GM18520 (cell line): ENCODE measurements at regions not wholly inside any gene's neighbourhood (a gene's known extent, or its start where the extent isn't known, plus 50 kb on each side); places are given as distances from the start of the nearest gene placed in this dataset.
A peak's percentile ranks its signal among the peaks of the same experiment; 100 is the strongest.
"Not testable (repeated sequence)": the region's sequence is repeated elsewhere in the genome, so short reads cannot be mapped to it uniquely, and the experiment has no call there.

Experiments used
- ATAC-seq: cut with Tn5 transposase; IDR thresholded peaks from one replicate; pipeline ENCODE4 v1.9.1; 2021; ENCODE audit not compliant: unreplicated experiment

GRCh38 chr5:12910641-12911040, 1006.4 kb upstream of the CTNND2 start:
- ATAC-seq = no peak

DNA sequence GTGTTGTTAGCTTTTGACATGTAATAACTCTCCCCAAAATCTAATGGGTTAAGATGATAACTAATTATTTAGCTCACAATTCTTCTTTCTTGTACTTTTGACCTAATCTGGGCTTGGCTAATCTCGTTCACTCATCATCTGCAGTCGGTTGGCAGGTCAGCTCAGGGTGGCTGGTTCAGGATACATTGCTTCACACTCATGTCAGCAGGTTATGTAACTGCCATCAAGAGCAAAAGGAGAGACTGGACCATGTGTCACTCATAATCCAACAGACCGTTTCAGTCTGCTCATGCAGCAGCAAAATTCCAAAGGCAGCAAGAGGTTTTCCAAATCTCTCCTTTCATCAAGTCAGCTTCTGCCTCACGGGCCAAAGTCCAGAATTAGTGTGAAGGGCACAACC, 998.4 kb upstream of the CTNND2 start:
- no peak for ATAC-seq

- ATAC-seq = no peak
These were observed 997.5 kb upstream of the CTNND2 start for GRCh38 chr5:12901696-12902095.

DNA sequence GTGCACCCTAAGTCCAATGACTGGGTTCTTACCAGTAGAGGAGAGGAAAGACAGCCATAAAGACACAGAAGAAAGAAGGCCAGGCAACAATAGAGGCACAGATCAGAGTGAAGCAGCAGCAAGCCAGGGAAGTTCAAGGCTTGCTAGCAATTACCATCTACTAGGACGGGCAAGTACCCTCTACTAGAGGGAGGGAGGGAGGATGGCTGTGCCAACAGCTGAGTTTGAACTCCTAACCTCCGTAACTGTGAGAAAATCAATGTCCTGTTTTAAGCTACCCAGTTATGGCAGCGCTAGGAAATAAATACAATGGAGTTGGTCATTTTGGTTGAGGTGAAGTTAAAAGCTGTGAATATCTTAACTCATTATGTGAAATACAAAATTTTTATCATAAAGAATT, 991.8 kb upstream of the CTNND2 start:
- no peak for ATAC-seq

- ATAC-seq = no peak
These were observed 980.8 kb upstream of the CTNND2 start for GRCh38 chr5:12885018-12885417.

DNA sequence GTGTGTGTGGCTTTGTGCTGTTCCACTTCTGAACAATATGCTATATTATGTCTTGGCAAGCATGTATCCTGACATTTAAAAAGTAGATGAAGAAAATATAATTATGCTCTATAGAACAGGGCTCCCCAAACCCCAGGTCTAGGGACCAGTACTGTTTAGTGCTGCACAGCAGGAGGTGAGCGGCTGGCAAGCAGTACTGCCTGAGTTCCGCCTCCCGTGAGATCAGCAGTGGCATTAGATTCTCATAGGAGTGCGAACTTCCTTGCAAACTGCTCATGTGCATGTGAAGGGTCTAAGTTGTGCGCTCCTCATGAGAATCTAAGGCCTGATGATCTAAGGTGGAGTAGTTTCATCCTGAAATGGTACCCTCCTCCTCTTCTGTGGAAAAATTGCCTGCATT, 979.1 kb upstream of the CTNND2 start:
- ATAC-seq = no peak

GRCh38 chr5:12876541-12877298, 972.5 kb upstream of the CTNND2 start:
- ATAC-seq = no peak

- peak; percentile 82 for ATAC-seq
These were observed 966.8 kb upstream of the CTNND2 start for GRCh38 chr5:12870872-12871539.

GRCh38 chr5:12865529-12865928, 961.3 kb upstream of the CTNND2 start:
- ATAC-seq = no peak

- ATAC-seq = no peak
These were observed 957.8 kb upstream of the CTNND2 start for GRCh38 chr5:12861886-12862654.

DNA sequence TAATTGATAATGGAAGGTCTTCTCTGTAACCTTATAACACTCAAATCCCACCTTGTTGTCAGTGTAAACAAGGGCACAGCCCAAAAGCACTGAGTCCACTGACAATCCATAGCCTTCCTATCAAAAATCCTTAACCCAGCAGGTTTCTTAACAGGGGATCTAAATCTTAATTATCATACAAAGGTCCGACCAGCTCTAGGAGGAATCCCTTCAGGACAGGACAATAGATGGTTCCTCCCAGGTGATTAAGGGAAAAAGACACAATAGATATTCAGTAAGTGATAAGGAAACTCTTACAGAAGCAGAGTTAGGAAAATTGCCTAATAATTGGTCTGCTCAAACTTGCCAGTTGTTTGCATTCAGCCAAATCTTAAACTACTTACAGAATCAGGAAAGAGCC, 951.9 kb upstream of the CTNND2 start:
- ATAC-seq = not testable (repeated sequence)

GRCh38 chr5:12854386-12854785, 950.1 kb upstream of the CTNND2 start:
- no peak for ATAC-seq

DNA sequence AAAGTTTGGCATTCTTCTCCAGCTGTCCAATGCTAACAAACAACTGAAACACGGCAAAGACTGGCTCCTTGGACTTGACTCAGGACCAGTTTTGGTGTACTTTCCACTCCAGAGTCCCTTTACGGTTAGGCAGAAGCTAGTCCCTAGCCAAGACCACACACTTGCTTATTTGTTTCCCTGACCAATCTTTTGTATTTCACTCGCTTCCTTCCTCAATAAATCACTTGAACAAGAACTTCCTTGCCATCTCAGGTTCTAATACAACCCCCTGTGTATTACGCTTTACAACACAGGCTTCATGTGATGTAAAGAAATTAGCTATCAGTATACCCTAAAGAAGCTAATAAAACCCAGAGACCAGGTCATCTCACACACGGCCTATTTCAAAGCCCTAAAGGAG, 947.5 kb upstream of the CTNND2 start:
- ATAC-seq = no peak

- no peak for ATAC-seq
These were observed 944.5 kb upstream of the CTNND2 start for GRCh38 chr5:12848709-12849108.

- no peak for ATAC-seq
These were observed 941.4 kb upstream of the CTNND2 start for GRCh38 chr5:12845549-12846159.

- no peak for ATAC-seq
These were observed 936.7 kb upstream of the CTNND2 start for GRCh38 chr5:12840972-12841371.

DNA sequence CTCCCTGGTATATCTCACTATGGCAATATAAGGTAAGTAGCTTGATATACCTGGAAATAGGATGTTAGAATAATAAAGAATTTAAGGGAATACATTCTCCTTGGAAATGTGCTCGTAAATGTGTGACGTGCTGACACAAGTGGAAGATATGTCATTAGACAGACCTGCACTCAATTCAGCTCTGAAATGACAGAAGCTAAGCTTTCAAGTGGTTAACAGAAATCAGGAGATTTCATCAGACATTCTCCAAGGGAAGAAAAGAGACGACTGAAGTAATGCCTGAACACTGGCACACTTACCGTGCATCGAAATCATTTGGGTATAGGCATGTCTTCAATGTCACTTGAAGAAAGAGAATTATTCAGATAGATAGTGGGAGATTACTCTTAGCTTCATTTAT, 933.3 kb upstream of the CTNND2 start:
- ATAC-seq = no peak

GRCh38 chr5:12825163-12825562, 920.9 kb upstream of the CTNND2 start:
- no peak for ATAC-seq

DNA sequence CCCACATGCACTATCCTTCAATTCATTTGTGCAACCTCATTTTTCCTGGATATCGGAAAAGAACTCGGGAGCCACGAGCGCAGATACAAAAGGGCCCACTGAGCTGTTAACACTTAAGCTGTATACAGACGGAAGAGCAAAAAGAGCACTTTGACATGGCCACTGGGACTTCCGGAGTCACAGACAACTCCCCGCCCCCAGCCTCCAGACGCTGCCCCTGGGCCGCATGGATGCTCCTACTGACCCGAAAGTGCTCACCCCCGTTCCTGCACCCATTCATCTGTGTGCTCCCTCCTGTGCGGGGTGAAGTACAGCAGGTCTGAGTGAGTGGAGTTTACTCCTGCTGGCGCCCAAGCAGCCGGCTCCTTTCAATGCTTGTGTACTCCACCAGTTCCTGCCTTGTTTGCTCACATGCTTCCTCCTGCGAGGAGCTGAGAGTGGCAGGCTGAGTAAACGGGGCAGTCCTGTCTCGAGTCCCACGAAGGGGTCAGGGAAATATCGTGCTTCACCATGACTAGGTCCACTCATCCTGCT, 901.0 kb upstream of the CTNND2 start:
- no peak for ATAC-seq

DNA sequence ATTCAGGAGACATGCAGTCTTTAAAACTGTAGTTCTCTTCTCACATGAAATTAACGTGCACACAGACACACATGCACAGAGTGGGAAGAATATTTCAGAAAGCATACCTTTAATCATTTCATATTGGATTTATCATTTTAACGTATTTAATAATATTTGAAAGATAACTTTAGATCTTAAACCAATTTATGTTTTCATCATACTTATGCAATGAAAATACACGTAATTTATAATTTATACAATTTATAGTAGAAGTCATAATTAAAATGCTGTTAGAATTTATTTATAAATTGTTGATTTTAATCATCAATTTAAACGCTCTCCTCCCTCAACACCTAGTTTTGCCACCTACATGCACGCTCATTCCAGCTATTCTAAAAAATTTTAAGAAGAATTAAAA, 894.9 kb upstream of the CTNND2 start:
- ATAC-seq = no peak

- ATAC-seq = no peak
These were observed 891.1 kb upstream of the CTNND2 start for GRCh38 chr5:12795333-12795663.
